Stimulated activated CD8-positive, alpha-beta memory T cell treated with anti-CD3 and anti-CD28 coated beads, Interleukin-15, amount 100 ng/mL, for 24 hours (primary cell): ENCODE measurements at regions not wholly inside any gene's neighbourhood (a gene's known extent, or its start where the extent isn't known, plus 50 kb on each side); places are given as distances from the start of the nearest gene placed in this dataset.
"Not testable (repeated sequence)": the region's sequence is repeated elsewhere in the genome, so short reads cannot be mapped to it uniquely, and the experiment has no call there.

Source experiments
- DNase-seq: peaks from one replicate; pipeline ENCODE4 v3.0.0-alpha.2; 2020; ENCODE audit warnings: low read depth

DNA sequence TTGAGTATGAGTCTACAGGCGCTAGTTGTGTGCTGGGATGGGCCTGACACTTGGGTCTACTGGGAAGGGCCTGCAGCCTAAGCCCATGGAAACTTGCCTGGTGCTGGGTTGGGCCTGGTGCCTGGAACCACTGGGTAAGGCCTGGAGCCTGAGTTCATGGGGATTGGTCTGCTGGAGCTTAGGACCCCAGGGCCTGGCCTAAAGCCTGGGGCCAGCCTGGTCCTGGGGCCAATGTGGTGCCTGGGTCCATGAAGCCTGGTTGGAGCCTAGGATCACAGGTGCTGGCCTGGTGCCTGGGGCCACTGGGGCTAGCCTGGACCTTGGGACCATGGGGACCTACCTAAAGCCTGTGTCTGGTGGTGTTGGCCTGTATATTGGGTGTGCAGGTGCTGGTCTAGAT, 270.3 kb upstream of the GRIA3 start:
- DNase-seq, result no peak

DNA sequence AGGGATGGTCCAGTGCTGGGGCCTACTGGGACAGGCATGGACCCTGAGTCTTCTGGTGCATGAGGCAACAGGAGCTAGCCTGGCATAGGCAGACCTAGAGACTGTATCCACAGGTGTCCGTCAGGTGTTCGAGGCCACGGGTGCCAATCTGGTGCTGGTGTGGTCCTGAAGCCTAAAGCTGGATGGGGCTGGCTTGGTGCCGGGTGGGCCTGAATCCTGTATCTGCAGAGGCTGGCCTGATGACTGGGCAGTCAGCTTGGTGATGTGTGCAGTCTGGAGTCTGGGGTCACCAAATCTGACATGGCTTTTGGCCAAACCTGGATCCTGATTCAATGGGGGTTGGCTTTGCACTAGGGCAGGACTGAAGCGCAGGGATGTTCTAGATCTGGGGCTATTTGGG, 269.8 kb upstream of the GRIA3 start:
- no peak for DNase-seq

DNA sequence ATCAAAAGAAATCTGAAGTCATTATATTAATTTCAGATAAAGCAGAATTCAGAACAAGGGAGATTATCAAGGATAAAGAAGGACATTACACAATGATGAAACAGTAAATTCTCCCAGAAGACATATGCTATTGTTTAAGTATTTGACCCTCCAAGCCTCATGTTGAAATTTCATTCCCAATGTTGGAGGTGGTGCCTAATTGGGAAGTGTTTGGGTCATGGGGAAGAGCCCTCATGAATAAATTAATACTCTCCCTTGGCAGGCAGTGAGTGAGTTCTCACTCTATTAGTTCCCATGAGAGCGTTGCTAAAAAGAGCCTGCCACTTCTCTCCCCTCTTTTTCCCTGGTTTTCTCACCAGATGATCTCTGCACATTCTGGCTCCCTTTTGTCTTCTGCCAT, 249.9 kb upstream of the GRIA3 start:
- DNase-seq, result no peak

DNA sequence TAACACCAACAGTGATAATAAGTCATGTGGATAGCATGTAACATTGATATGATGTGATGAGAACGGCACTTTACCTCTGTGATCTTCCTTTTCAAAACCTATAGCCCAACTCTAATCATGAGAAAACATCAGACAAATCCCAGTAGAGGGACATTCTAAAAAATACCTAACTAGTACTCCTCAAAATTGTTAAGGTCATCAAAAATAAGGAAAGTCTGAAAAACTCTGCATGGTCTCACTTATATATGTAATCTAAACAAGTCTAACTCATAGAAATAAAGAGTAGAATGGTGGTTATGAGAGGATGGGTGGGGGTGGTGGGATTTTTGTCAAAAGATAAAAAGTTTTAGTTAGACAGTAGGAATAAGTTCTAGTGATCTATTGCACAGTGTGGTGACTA, 243.9 kb upstream of the GRIA3 start:
- DNase-seq, result no peak

DNA sequence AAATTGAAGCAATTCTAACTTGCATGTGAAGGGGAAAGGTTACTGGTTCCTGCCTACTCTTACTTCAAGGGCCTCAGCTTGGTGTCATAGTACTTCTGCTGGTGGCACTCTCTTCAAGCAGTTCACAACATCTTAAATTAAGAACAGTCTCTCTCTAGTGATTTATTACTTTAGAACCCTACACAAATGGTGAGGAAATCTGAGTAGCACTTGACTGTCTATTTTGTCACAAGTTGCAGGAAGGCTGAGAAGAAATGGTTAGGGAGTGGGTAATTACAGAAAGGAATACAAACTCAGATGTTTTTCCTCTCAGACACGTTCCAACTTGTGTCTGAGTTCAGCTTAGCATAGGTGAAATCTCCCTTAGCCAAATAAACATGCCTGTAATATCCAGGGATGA, 242.3 kb upstream of the GRIA3 start:
- no peak for DNase-seq

DNA sequence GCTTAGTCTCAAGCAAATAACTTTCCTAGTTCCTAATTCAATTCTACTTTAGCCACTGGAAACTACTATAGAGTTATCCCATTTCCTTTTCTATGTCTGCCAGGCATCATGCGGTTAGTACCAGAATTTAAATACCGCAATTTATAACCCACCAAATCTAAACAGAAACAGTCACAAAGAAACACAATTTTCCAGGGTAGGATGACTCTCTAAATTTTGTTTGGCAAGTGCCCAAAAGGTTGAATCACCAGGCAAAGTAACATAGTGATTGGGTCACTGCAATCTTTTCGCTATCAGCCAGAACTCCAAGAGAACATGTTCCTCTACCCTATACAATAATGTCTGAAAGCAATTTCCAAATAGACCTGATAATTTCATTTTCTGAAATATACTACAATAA, 240.2 kb upstream of the GRIA3 start:
- no peak for DNase-seq

DNA sequence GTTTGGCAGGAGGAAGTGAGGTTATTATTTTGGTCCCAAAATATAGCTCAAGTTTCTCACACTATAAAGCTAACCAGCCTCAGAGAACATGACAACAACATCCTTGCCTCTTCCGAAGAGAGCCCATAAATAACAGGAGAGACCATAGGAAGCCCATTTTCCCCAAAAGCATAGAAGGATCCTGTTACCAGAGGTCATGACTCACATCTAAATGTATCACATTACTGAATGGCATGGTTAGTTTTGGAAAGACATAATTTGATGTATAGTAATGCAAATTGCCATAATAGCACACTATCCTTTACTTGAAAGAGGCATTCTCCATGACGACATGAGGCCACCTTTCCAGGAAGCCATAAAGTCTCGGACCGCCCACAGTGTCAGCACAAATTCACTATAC, 238.8 kb upstream of the GRIA3 start:
- DNase-seq, result no peak

DNA sequence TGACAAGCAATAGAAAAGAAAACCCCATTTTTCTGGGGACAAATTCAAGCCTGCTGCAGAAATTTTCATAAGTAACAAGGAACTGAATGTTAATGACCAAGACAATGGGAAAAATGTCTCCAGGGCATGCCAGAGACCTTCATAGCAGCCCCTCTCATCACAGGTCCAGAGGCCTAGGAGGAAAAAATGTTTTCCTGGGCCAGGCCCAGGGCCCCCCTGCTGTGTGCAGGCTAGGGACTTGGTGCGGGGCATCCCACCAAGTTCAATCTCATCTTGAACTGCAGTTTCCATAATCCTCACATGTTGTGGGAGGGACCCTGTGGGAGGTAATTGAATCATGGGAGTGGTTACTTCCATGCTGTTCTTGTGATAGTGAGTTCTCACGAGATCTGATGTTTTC, 211.5 kb upstream of the GRIA3 start:
- DNase-seq, result no peak

DNA sequence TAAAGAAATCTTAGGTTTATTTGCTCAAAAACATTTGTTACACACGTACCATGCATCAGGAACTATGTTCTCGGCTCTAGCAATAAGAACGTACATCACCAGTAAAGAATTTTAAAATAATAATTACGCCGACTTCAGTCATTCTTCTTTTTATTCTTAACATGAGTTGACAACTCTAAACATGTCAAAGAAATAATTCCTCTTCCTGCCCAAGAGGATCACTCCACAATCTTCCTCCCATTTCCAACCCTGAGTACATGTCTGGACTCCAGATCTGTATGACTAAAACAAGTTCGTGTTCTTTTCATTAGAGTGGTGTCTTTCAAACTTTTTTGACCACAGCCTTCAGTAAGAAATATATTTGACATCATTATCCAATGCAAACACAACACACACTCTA, 201.6 kb upstream of the GRIA3 start:
- no peak for DNase-seq

DNA sequence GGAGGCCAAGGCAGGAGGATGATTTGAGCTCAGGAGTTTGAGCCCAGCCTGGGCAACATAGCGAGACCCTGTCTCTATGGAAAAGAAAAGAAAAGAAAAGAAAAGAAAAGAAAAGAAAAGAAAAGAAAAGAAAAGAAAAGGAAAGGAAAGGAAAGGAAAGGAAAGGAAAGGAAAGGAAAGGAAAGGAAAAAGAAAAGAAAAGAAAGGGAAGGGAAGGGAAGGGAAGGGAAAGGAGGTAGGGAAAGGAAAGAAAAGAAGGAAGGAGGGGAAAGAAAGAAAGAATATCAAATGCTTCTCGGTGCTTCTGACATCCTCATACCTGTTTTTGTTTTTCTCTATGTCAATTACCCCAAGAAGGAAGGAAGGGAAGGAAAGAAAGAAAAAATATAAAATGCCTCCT, 181.2 kb upstream of the GRIA3 start:
- not testable (repeated sequence) for DNase-seq

DNA sequence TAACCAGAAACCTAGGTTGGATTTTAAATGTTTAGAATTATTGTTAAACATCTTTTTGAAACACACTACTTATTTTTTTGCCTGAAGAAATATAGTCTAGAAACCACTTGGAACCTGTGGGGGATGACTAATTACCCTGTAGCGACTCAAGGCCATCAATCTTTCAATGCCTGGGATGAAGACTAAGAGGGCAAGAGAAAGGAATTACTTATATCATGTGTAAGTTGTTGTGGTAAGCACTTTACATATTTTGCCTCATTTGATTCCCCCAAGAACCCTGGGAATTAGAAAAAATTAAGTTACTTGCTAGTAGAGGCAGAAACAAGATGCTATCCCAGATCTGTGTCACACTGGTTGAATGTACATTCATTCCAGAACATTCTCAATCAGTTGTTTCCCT, 170.9 kb upstream of the GRIA3 start:
- no peak for DNase-seq

DNA sequence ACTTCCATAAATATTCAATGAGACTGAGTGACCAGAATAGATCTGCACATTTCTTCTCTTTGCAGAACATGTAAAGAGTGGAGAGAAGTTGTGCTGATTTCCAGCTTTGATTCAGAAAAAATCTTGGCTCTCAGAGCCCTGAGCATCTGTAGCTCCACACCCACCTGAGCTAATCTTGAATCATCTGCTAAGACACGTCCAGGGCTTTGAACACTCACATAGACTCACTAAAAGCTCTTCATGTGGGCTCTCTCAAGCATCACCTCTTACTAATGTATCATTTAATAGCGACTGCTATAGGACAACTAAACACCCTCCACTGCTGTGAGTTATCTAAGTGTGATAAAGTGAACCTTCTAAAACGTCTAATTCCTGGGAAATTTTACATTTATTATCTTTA, 147.7 kb upstream of the GRIA3 start:
- DNase-seq, result no peak

DNA sequence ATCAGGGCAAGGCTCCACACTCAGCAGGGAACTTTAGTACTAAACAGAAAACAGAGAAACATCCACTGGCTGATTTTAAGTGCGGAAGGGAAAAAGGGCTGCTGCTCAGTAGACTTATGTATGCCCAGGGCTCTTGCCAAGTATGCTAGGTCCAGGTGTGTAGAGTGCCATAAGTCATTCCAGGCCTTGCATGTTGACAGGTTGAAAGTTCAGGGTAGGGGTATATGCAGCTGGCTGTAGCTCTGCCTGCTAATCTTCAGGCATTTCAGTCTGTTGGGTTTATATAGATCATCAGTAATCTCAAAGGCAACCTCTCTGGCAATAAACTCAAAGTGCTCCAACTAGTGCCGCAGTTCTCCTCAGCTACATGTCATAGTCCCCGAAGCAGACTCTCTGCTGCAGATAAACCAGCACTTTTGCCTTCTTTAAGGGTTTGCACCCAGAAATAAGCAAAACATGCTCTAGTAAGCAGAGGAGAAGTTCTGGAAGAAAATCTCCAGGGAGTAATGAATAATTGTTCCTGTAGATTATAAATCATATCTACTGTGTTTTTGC, 134.9 kb upstream of the GRIA3 start:
- DNase-seq, result no peak

DNA sequence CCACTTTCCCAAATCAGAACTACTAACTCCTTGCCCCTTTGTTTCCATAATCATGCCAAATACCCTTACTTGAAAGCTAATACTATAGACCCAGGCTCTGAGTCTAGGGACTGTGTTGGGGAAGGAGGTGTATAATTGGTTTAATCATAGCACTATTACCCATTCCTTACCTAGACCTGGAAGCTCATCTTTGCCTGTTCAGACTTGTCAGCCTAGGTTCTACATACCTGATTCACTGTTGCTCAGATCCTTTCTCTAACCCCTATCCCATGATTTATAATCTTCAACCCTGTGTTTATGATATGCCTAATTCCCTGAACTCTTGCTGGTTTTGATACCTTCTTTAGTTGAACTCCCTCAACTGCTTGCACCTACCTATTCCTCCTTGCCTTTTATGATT, 123.1 kb upstream of the GRIA3 start:
- no peak for DNase-seq

DNA sequence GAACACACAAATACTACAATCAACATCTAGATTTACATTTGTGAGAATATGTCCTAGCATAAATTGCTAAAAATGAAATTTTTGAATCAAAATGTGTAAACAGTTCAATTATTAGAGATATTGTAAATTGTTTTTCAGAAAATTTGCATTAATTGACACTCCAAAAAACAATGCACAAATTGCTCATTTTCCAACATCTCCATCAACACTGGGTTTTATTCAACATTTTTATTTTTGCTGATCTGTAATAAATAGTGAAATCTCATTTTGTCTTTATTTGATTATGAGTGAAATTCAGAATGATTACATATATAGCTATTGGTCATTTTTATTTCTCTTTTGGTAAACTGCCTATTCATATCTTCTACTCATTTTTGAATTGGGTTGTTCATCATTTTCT, 120.0 kb upstream of the GRIA3 start:
- no peak for DNase-seq

DNA sequence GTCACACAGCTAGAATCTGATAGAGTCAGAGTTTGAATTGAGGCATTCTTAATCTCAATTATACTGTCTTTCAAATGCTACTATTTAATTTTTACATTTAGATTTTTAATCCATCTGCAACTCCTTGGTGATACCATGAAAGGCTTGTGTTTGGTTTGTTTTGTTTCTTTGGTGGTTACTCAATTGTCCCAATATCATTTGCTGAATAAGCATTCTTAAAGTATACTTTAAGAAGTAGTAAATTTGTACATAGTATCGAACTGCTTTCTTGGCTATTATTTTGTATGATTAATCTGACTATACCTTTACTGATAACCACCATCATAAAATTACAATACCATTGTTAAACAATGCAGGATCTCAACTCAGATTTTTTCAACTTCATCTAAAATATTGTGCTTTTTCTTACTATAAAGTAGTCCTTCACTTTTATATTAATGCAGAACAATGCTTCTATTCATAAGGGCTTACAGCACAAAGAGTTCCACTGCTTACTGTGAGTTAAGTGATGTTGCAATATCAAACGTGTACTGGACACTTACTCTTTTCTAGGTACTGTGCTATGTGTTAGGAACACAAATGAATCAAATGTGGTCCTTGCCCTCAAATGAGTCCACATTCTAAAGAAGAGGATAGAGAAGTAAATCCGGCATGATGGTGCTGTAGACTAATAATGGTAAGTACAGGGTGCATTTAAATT, 111.2 kb upstream of the GRIA3 start:
- DNase-seq, result no peak

DNA sequence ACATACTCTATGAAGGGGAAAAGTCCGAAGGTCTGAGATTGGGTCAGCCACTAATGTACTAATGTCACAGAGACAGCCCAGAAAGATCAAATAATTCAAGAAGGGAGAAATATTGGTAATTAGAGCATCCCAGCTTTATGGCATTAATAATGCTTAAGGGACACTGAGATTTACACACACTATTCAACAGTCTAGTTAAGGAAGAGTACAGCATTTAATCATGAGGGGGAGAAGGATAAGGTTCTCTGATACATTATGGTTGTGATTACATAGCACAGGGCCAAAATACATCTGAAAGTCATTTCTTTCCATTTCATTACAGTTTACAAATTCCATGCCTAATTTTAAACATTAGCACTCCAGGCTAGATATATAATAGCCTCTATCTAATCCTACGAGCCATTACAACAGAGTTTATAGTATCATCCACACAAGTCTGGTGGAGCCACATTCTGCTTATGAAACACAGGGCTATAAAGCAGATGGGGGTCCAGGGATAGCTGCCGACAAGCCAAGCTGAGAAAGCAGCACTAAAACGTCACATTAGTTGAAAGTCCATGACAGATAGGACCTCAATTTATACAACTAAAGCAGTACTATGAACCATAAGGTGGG, 108.0 kb upstream of the GRIA3 start:
- no peak for DNase-seq

DNA sequence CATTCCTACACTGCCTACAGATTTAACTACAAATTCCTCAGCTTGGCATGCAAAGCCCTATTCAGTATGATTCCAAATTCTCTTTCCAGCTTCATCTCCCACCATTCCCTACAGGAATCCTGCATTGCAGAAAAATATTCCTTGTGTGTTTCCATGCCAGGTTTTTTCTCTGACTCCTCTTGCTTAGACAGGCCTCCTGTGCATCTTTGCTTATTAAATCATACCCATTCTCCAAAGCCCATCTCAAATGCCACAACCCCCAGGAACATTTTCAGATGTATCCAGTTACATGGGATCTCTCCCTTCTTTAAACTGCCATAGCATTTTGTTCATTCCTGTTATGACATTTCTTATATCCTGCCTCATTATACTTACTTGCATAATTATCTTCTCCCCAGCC, 106.4 kb upstream of the GRIA3 start:
- DNase-seq, result no peak

DNA sequence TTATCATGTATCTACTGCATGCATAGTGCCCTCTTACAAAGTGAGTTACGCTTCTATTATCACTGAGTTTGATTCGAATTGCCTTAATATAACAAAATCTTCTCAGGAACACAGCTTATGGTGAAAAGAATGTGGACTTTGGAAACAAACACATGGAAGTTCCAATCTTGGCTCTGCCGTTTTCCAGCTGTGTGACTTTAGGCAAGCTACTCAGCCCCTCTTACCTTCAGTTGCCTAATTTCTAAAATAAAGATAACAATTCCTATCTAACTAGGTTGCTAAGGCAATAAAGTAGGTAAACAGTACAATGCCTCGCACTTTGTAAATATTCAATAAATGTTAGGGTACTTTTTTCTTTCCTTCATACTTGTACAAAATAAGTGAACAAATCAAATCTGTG, 104.0 kb upstream of the GRIA3 start:
- no peak for DNase-seq

DNA sequence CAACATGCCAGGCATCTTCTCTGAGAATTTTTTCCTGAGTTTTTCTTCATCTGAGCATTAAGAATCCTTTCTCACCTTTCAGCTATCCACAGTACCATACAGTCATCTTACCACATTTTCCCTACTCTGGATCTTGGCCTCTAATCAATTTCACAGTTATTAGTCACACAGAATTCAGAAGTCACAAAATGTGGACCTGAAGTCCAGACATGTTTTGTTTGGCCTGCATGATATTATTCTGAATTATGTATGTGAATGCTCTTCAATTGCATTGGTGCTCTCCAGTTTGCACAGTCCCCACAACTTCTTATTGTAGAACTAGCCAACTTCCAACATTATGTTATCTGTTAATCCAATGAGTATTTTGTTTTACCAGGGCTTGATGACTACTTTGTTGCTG, 102.3 kb upstream of the GRIA3 start:
- DNase-seq, result no peak

DNA sequence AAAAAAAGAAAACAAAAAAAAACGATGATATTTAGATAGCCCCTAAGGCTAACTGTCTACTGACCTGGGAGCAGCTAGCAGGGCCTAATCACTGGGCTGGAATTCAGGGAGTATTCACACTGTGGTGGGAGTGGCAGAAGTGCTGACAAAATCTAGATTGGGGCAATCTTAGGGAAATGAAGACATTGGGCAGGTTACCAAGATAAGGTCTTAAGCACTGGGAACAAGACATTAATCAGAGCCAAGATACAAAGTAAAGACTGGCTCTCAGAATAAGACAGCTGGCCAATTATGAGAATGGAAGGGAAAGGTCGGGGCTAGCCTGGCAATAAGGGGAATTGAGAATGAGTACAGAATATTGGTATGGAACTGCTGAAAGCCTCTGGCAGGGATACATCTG, 100.2 kb upstream of the GRIA3 start:
- DNase-seq, result no peak

DNA sequence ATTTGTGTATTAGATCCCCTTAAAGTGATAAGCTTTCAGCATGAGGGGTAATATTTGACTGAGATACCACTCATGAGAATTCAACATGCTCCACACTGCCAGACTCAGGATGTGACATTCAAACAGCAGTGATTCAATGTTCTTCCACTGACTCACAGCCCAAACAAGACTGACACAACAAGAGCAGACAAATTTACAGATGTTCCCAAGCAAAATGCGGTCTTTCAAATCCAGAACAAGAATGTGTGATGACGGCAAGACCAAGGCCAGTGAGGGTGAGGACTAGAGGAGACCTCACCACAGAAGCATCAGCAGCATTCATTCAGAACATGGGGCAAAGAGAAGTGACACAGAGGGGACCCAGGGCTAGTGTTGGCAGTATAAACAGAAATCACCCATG, 99.3 kb upstream of the GRIA3 start:
- no peak for DNase-seq

DNA sequence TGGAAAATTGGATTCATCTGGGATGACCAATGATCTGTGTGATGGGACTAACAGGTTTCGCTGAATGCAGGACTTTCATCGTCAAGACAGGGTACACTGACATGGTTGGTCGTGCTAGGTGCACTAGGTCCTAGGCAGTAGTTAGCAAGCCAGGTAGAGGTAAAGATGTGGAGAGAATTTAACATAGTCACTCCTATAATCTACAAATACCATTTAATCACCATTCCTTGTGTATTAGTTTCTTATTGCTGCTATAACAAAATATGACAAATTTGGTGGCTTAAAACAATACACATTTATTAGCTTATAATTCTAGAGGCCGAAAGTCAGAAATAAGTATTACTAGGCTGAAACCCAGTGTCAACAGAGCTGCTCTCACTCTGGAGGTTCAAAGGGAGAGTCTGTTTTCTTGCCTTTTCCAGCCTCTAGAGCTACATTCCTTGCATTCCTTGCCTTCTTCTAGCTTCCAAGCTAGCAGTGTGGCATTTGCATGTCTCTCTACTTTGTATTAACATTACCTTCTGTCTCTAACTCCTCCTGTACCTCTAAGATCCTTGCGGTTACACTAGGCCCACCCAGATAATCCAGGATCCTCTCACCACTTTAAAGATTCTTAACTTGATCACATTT, 98.7 kb upstream of the GRIA3 start:
- no peak for DNase-seq

DNA sequence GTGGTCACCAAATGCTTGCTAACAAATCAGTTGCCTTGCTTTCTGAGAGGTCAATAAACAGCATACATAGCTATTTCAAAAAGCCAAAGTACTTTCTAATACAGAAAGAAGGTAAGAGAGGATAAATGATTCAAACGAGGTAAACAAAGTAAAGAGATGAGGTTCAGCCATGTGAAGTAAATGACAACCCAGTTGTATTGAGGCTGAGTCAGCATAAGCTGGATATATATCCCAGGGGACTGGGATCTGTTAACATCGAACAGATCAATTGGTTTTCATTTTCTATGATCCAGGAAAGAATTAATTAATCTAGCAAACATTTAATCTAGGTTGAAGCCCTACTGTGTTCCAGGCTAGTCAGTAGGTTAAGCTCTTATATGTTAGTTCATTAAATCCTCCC, 97.3 kb upstream of the GRIA3 start:
- no peak for DNase-seq
